ENCODE measurements at regions not wholly inside any gene's neighbourhood (a gene's known extent, or its start where the extent isn't known, plus 50 kb on each side); places are given as distances from the start of the nearest gene placed in this dataset.

- DNase-seq (ENCODE audit: low read depth in 2 of 2) = no peak
These were observed 50.5 kb upstream of the ZNF438 start for GRCh38 chr10:31081937-31082840.

- DNase-seq (ENCODE audit: low read depth in 2 of 2) = peak; percentile 45 to 66
These were observed 52.1 kb upstream of the ZNF438 start for GRCh38 chr10:31083765-31084184.

- DNase-seq (ENCODE audit: low read depth in 2 of 2) = no peak
These were observed 55.3 kb upstream of the ZNF438 start for GRCh38 chr10:31087011-31087410.

GRCh38 chr10:31087851-31088250 lies 56.2 kb upstream of the ZNF438 start:
- DNase-seq (ENCODE audit: low read depth in 2 of 2) = no peak

- DNase-seq (ENCODE audit: low read depth in 2 of 2) = no peak
These were observed 59.4 kb upstream of the ZNF438 start for GRCh38 chr10:31090894-31091607.

GRCh38 chr10:31095677-31096560 lies 64.3 kb upstream of the ZNF438 start:
- DNase-seq (ENCODE audit: low read depth in 2 of 2) = no peak

- no peak for DNase-seq (ENCODE audit: low read depth in 2 of 2)
These were observed 66.4 kb upstream of the ZNF438 start for GRCh38 chr10:31098046-31098445.

GRCh38 chr10:31099094-31099493 lies 67.4 kb upstream of the ZNF438 start:
- no peak for DNase-seq (ENCODE audit: low read depth in 2 of 2)

- DNase-seq (ENCODE audit: low read depth in 2 of 2) = peak; percentile 36 to 47
These were observed 68.0 kb upstream of the ZNF438 start for GRCh38 chr10:31099664-31100063.

- DNase-seq (ENCODE audit: low read depth in 2 of 2) = no peak
These were observed 68.5 kb upstream of the ZNF438 start for GRCh38 chr10:31100115-31100601.

GRCh38 chr10:31100662-31101061 lies 69.0 kb upstream of the ZNF438 start:
- DNase-seq (ENCODE audit: low read depth in 2 of 2) = no peak

GRCh38 chr10:31101123-31101522 lies 69.5 kb upstream of the ZNF438 start:
- peak; percentile 61 to 62 for DNase-seq (ENCODE audit: low read depth in 2 of 2)

- no peak for DNase-seq (ENCODE audit: low read depth in 2 of 2)
These were observed 70.8 kb upstream of the ZNF438 start for GRCh38 chr10:31102421-31102820.

- no peak for DNase-seq (ENCODE audit: low read depth in 2 of 2)
These were observed 71.4 kb upstream of the ZNF438 start for GRCh38 chr10:31103112-31103511.

- no peak for DNase-seq (ENCODE audit: low read depth in 2 of 2)
These were observed 81.3 kb upstream of the ZNF438 start for GRCh38 chr10:31112961-31113360.

GRCh38 chr10:31116226-31116625 lies 84.6 kb upstream of the ZNF438 start:
- no peak for DNase-seq (ENCODE audit: low read depth in 2 of 2)

GRCh38 chr10:31118556-31118955 lies 86.9 kb upstream of the ZNF438 start:
- no peak for DNase-seq (ENCODE audit: low read depth in 2 of 2)

GRCh38 chr10:31120392-31120791 lies 88.7 kb upstream of the ZNF438 start:
- DNase-seq (ENCODE audit: low read depth in 2 of 2) = no peak

GRCh38 chr10:31120961-31121685 lies 89.5 kb upstream of the ZNF438 start:
- no peak for DNase-seq (ENCODE audit: low read depth in 2 of 2)

GRCh38 chr10:31121757-31122577 lies 90.3 kb upstream of the ZNF438 start:
- no peak for DNase-seq (ENCODE audit: low read depth in 2 of 2)
